Neural cell (in vitro differentiated cells): ENCODE measurements at regions not wholly inside any gene's neighbourhood (a gene's known extent, or its start where the extent isn't known, plus 50 kb on each side); places are given as distances from the start of the nearest gene placed in this dataset.

Experiments used
- EZH2 ChIP-seq: fragments of 200-600, 300-800 bp; shearing (Covaris generic), sonication (generic); IDR thresholded peaks from 2 replicates; pipeline ENCODE4 v1.6.1; 2014; ENCODE audit warnings: antibody characterized with exemption, low read length, borderline replicate concordance, mild to moderate bottlenecking; ENCODE audit not compliant: insufficient read depth, poor library complexity, severe bottlenecking
- MXI1 ChIP-seq: fragments of 450-650 bp; conservative IDR thresholded peaks from 2 replicates; pipeline ENCODE4 v1.6.1; 2014; ENCODE audit warnings: antibody characterized with exemption, mild to moderate bottlenecking; ENCODE audit not compliant: poor library complexity, severe bottlenecking
- POLR2AphosphoS5 ChIP-seq: IDR thresholded peaks from 2 replicates; pipeline ENCODE4 v1.6.1; 2012
- RAD21 ChIP-seq: fragments of 450-650 bp; conservative IDR thresholded peaks from 2 replicates; pipeline ENCODE4 v1.6.1; 2014; ENCODE audit warnings: antibody characterized with exemption, mild to moderate bottlenecking, moderate library complexity
- TF ChIP-seq, protein P1 (sequence below): fragments of 450-650 bp; IDR thresholded peaks from 2 replicates; pipeline ENCODE4 v1.5.1; 2014; ENCODE audit warnings: antibody characterized with exemption, mild to moderate bottlenecking, moderate library complexity; ENCODE audit not compliant: poor library complexity, severe bottlenecking

DNA sequence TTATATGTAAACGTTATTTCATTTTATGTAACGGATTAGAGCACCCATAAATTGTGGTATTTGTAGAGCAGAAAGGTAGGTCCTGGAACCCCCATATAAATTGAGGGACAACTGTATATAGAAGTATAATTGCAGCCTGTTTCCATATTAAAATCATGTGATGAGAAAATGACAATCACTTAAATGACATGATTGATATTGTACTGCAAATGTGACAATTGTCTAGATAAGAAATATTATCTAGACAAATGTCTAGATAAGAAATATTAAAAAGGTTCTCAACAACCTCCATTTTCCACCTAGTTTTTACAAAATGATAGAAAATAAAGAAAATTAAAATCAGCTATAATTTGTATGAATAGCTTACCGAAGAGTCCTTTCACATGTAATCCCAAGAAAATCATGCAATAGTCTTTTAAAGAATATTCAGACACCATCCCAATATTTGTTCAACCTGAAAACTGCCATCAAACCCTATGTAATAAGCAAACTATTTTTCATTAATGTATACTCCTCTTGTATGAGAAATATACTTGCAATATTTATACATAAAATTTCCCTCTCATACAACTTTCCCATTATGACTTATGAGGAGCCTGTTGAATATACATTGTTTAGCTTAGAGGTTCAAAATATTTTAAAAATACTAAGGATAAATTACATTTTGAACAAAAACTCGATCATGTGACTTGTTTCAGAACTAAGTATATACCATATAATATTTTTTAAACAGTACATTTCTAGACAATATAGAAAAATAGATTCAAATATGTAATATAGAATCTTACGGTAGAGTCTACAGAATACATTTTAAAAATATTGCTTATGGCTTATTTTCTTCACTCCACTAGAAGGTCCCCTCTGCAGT lies 153.2 kb downstream of the CRPPA start:
- TF ChIP-seq, protein P1, sequence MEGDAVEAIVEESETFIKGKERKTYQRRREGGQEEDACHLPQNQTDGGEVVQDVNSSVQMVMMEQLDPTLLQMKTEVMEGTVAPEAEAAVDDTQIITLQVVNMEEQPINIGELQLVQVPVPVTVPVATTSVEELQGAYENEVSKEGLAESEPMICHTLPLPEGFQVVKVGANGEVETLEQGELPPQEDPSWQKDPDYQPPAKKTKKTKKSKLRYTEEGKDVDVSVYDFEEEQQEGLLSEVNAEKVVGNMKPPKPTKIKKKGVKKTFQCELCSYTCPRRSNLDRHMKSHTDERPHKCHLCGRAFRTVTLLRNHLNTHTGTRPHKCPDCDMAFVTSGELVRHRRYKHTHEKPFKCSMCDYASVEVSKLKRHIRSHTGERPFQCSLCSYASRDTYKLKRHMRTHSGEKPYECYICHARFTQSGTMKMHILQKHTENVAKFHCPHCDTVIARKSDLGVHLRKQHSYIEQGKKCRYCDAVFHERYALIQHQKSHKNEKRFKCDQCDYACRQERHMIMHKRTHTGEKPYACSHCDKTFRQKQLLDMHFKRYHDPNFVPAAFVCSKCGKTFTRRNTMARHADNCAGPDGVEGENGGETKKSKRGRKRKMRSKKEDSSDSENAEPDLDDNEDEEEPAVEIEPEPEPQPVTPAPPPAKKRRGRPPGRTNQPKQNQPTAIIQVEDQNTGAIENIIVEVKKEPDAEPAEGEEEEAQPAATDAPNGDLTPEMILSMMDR, result no peak
- TF ChIP-seq RAD21 (no peak), EZH2 (no peak), MXI1 (no peak), POLR2AphosphoS5 (no peak)
